ENCODE measurements at regions not wholly inside any gene's neighbourhood (a gene's known extent, or its start where the extent isn't known, plus 50 kb on each side); places are given as distances from the start of the nearest gene placed in this dataset.

- TF ChIP-seq CTCF (IDR thresholded peaks at IDR 0.05) (no peak), POLR2A (IDR thresholded peaks at IDR 0.05) (no peak)
Measured at GRCh38 chr20:10917826-10918225, 244.0 kb upstream of the JAG1 start.
